Progenitor cell of endocrine pancreas (in vitro differentiated cells): ENCODE measurements at regions not wholly inside any gene's neighbourhood (a gene's known extent, or its start where the extent isn't known, plus 50 kb on each side); places are given as distances from the start of the nearest gene placed in this dataset.
"Not testable (repeated sequence)": the region's sequence is repeated elsewhere in the genome, so short reads cannot be mapped to it uniquely, and the experiment has no call there.

ENCODE experiments used
- DNase-seq: peaks from one replicate; pipeline ENCODE4 v3.0.0; 2021; ENCODE audit warnings: low spot score; ENCODE audit not compliant: unreplicated experiment
- H3K27ac Mint-ChIP-seq: 2 replicates; pipeline ENCODE4 v1.8.0; 2021; ENCODE audit warnings: mild to moderate bottlenecking, moderate library complexity, mixed read lengths
- H3K27me3 Mint-ChIP-seq: 2 replicates; pipeline ENCODE4 v1.8.0; 2021; ENCODE audit warnings: mixed read lengths
- H3K36me3 Mint-ChIP-seq: 2 replicates; pipeline ENCODE4 v1.8.0; 2022; ENCODE audit warnings: mixed read lengths; ENCODE audit not compliant: insufficient read depth
- H3K4me1 Mint-ChIP-seq: 2 replicates; pipeline ENCODE4 v1.8.0; 2021; ENCODE audit warnings: low read depth, mixed read lengths
- H3K4me3 Mint-ChIP-seq: 2 replicates; pipeline ENCODE4 v1.8.0; 2021; ENCODE audit warnings: low read depth, mild to moderate bottlenecking, moderate library complexity, mixed read lengths
- H3K9me3 Mint-ChIP-seq: 2 replicates; pipeline ENCODE4 v1.8.0; 2021; ENCODE audit warnings: low read depth, mixed read lengths
- TF ChIP-seq, protein P1 (sequence below): fragments of 200-600 bp; sonication (generic); IDR thresholded peaks from one replicate; pipeline ENCODE4 v1.5.0; 2021; ENCODE audit warnings: antibody characterized with exemption, mild to moderate bottlenecking; ENCODE audit not compliant: unreplicated experiment

DNA sequence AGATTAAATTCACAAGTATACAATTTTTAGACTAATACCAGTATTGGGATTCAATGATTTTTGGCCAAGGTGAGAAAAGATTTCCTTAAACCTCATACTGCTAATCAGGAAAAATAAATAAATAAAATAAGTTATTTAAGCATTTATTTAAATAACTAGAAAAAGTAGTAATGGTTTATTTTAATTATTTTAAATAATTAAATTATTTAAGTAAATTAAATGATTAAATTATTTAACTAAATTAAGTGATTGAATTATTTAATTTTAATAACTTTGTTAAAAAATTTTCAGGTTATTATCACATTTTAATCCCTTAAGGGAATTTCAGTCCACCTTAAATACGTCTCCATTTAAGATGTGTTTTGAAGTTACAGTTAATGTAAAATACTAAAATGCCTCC is 1831.5 kb upstream of the MIR17HG start:
- Mint-ChIP-seq H3K4me1 (peaks cover 21% of the 10 kb centered on the region), H3K36me3 (no peaks in the 10 kb centered on the region), H3K27me3 (no peaks in the 10 kb centered on the region), H3K9me3 (peaks cover 4% of the 10 kb centered on the region), H3K4me3 (no peak overlapping the region), H3K27ac (no peak overlapping the region)
- TF ChIP-seq, protein P1, sequence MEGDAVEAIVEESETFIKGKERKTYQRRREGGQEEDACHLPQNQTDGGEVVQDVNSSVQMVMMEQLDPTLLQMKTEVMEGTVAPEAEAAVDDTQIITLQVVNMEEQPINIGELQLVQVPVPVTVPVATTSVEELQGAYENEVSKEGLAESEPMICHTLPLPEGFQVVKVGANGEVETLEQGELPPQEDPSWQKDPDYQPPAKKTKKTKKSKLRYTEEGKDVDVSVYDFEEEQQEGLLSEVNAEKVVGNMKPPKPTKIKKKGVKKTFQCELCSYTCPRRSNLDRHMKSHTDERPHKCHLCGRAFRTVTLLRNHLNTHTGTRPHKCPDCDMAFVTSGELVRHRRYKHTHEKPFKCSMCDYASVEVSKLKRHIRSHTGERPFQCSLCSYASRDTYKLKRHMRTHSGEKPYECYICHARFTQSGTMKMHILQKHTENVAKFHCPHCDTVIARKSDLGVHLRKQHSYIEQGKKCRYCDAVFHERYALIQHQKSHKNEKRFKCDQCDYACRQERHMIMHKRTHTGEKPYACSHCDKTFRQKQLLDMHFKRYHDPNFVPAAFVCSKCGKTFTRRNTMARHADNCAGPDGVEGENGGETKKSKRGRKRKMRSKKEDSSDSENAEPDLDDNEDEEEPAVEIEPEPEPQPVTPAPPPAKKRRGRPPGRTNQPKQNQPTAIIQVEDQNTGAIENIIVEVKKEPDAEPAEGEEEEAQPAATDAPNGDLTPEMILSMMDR, result no peak
- DNase-seq, result no peak

DNA sequence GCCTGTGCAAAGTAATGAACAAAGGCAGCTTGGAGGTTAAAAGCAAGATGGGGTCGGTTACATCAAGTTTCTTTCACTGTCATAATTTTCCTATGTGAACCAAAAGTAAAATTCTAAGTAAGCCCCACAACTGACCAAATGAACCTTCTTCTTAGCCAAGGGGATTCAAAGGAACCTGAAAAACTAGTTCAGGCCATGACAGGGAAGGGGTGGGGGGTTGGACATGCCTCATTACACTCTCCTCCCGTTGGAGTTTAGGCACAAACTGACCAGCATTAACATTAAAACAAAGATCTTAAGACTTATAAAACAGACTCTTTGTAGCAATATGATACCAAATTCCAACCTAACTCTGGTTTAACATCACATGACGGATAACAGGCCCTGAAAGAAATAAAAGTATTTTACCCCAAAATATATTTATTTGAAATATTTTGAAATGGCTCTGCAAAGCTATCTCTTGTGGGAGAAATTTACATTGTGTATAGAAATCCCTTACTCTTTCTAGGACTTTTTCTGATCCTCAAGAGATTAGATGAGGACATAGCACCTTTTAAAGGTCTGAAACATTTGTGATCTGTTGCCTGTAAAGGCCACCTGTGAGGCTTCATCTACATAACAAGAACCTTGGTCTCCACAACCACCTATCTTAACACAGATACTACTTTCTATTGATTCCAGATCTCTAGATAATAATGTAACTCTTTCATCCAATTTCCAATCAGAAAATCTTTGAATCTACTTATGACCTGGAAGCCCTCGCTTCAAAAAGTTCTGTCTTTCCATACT is 1829.0 kb upstream of the MIR17HG start:
- DNase-seq, result no peak
- H3K27ac Mint-ChIP-seq, result no peak overlapping the region

DNA sequence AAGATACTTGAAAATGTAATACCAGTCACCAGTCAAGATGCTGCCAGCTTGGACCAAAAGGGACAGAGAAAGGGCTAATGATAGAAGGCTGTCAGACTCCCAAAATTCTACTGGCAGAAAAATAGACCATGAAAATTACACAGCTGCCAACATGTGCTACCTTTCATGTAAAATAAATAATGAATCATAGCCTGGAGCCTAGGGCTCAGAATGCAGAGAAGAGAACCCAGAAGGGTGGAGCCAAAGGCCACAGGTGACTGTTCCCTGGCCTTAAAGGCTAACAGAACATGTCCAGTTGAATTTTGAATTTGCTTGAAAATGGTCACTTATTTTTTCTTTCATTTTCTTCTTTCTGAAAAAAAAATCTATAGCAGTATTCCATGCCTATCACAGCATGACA is 1827.0 kb upstream of the MIR17HG start:
- TF ChIP-seq, protein P1, result no peak
- Mint-ChIP-seq H3K4me3 (no peak overlapping the region), H3K4me1 (no peaks in the 10 kb centered on the region), H3K36me3 (no peaks in the 10 kb centered on the region), H3K9me3 (peaks cover 4% of the 10 kb centered on the region), H3K27me3 (no peaks in the 10 kb centered on the region), H3K27ac (no peak overlapping the region)
- no peak for DNase-seq

More for the DNA sequence above, 1829.0 kb upstream of the MIR17HG start:
- Mint-ChIP-seq H3K9me3 (peaks cover 4% of the 10 kb centered on the region), H3K4me1 (peaks cover 16% of the 10 kb centered on the region), H3K36me3 (no peaks in the 10 kb centered on the region), H3K4me3 (no peak overlapping the region), H3K27me3 (no peaks in the 10 kb centered on the region)
- TF ChIP-seq, protein P1, result no peak

DNA sequence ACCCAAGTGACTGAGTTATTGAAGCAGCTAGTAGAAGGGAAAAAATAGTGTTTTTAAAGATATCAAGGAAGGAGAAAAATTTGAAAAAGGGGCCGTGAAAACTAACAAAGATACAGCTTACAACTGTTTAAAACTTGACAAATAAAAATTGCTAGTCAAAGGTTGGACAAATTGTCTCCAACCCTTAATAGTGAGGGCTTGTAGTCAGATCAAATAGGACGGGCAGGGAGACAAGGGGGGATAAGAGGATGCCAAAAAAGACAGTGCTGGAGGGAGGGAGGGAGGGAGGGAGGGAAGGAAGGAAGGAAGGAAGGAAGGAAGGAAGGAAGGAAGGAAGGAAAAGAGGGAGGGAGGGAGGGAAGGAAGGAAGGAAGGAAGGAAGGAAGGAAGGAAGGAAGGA is 1825.8 kb upstream of the MIR17HG start:
- DNase-seq, H3K4me1 Mint-ChIP-seq, H3K27ac Mint-ChIP-seq, H3K36me3 Mint-ChIP-seq, H3K4me3 Mint-ChIP-seq, H3K9me3 Mint-ChIP-seq, H3K27me3 Mint-ChIP-seq: not testable (repeated sequence)

DNA sequence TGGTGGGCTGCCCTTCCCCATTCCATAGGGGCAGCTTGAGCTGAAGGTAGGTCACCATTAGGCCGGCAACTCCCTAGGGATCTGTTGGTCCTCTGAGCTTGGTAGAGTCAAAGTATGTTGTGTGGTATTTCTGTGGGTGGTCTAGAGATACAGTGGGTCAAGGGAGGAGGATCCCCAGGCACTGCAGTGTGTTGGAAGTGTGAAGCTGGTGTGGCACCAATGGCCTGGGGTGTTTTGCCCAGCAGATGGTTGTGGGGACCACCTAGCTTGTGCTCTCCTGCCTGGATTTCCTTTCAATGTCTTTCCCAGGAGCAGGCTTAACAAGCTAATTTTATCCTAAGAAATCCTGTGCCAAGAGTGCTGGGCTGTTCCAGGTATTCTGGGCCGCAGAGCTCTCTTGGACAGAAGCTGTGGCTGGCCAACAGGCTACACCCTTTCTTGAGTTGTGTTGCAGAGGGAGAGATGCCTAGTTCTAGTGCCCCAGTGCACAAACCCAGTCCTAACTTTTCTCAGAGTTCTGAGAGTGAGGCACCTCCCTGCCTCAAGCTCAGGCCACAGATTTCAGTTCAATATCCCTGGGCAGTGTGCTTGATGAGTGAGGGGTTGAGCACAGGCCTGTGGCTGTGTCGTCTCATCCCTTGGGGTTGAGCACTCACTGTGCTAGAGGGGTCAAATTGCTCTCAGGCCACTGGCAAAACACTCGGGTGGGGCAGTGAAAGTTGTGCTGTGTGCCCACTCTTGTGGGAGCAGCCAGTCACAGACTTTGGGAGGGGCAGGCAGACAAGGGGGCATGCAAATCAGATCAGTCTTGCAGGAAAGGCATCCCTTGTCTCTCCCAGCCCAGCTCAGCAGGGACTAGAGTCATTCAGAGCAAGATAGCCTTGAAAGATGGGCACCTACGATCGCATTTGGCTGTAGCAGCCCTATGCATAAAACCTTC is 1806.1 kb upstream of the MIR17HG start:
- DNase-seq, result no peak
- no peaks in the 10 kb centered on the region for H3K36me3 Mint-ChIP-seq
- H3K4me3 Mint-ChIP-seq, result no peak overlapping the region
- TF ChIP-seq, protein P1, result no peak
- no peaks in the 10 kb centered on the region for H3K4me1 Mint-ChIP-seq
- no peak overlapping the region for H3K27ac Mint-ChIP-seq
- no peaks in the 10 kb centered on the region for H3K9me3 Mint-ChIP-seq
- H3K27me3 Mint-ChIP-seq, result no peaks in the 10 kb centered on the region
